Endothelial cell of umbilical vein (primary cell): ENCODE measurements at regions not wholly inside any gene's neighbourhood (a gene's known extent, or its start where the extent isn't known, plus 50 kb on each side); places are given as distances from the start of the nearest gene placed in this dataset.

Experiments used
- EZH2 ChIP-seq: IDR thresholded peaks from 2 replicates; pipeline ENCODE4 v1.6.1; 2012; ENCODE audit warnings: borderline replicate concordance, low read depth, mild to moderate bottlenecking, moderate library complexity, low read length, inconsistent platforms; ENCODE audit not compliant: severe bottlenecking
- MYC ChIP-seq: IDR thresholded peaks from one replicate; pipeline ENCODE4 v1.6.1; 2011; ENCODE audit warnings: mild to moderate bottlenecking, low read depth, low read length
- POLR2A ChIP-seq: IDR thresholded peaks from 2 replicates; pipeline ENCODE4 v1.6.1; 2012; ENCODE audit warnings: low read depth, mild to moderate bottlenecking, control low read depth, low read length
- POLR2AphosphoS5 ChIP-seq: IDR thresholded peaks from 2 replicates; pipeline ENCODE4 v1.6.1; 2012; ENCODE audit warnings: low read depth, mild to moderate bottlenecking, control low read depth, low read length, moderate library complexity; ENCODE audit not compliant: insufficient read depth
- TF ChIP-seq, protein P1 (sequence below), 2 donors: IDR thresholded peaks; 1 replicate in 1 of 2; 2 replicates in 1 of 2; pipeline ENCODE4 v1.5.1; 2011; ENCODE audit warnings: low read length in 2 of 2, mild to moderate bottlenecking in 2 of 2, moderate library complexity in 2 of 2, control low read depth in 1 of 2, inconsistent platforms in 1 of 2, low read depth in 1 of 2; ENCODE audit not compliant: insufficient read depth in 1 of 2; ENCODE audit errors: extremely low read depth in 1 of 2

DNA sequence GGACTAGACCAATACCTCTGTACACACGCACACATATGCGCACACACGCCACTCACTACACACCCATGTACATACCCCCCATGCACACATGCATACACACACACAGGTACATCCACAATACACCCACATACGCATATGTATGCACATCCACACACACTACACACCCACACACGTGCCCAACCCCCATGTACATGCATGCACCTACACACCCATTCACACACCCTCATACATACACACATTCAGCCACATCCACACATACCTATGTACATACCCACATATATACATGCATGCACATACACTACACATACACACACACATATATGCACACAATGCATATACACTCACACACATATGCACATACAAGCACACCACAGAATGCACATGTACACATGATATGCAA is 107.1 kb downstream of the GADD45G start:
- TF ChIP-seq POLR2A (no peak), EZH2 (no peak), POLR2AphosphoS5 (no peak), MYC (no peak)
- TF ChIP-seq, protein P1, sequence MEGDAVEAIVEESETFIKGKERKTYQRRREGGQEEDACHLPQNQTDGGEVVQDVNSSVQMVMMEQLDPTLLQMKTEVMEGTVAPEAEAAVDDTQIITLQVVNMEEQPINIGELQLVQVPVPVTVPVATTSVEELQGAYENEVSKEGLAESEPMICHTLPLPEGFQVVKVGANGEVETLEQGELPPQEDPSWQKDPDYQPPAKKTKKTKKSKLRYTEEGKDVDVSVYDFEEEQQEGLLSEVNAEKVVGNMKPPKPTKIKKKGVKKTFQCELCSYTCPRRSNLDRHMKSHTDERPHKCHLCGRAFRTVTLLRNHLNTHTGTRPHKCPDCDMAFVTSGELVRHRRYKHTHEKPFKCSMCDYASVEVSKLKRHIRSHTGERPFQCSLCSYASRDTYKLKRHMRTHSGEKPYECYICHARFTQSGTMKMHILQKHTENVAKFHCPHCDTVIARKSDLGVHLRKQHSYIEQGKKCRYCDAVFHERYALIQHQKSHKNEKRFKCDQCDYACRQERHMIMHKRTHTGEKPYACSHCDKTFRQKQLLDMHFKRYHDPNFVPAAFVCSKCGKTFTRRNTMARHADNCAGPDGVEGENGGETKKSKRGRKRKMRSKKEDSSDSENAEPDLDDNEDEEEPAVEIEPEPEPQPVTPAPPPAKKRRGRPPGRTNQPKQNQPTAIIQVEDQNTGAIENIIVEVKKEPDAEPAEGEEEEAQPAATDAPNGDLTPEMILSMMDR (IDR thresholded peaks at IDR 0.05; ENCODE audit: extremely low read depth in 1 of 2, insufficient read depth in 1 of 2, low read depth in 1 of 2, low read length in 2 of 2), result no peak
